ENCODE measurements at regions not wholly inside any gene's neighbourhood (a gene's known extent, or its start where the extent isn't known, plus 50 kb on each side); places are given as distances from the start of the nearest gene placed in this dataset.

DNA sequence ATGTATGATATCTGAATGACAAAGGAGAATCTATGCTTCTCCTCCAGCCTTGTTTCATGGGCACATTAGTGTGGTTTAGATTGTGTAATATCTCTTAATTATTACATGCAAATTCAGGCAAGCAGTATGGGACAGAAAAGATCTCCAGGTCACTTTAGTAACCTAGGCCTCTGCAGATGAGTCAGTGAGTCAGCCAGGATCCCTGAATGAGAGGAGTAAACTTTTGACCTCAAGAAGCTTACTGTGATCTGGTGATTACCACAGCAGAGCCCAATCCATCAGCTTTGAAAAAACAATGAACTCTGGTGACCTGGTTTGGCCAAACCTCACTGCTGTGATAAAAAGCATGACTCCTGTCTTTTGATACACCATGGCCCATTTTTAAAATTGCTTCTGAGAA lies 107.8 kb downstream of the LRRN1 start:
- Histone ChIP-seq H3K4me3 (replicated peaks in 1 of 3; ENCODE audit: insufficient read depth in 1 of 3, low read depth in 1 of 3, low read length in 3 of 3) (no peak overlapping the region), H3K4me1 (ENCODE audit: control insufficient read depth, extremely low read depth, insufficient read depth, low read length) (no peaks in the 10 kb centered on the region), H4K20me1 (replicated peaks; ENCODE audit: control insufficient read depth, extremely low read depth, insufficient read depth, low read length) (no peaks in the 10 kb centered on the region), H3K4me2 (ENCODE audit: insufficient read depth, low read length) (no peak overlapping the region), H3K9me1 (replicated peaks; ENCODE audit: control insufficient read depth, extremely low read depth, insufficient read depth, low read length) (no peaks in the 10 kb centered on the region), H3K27ac (ENCODE audit: insufficient read depth, low read depth, low read length) (no peak overlapping the region), H3K79me2 (ENCODE audit: control insufficient read depth, insufficient read depth, low read length) (no peaks in the 10 kb centered on the region), H3K36me3 (ENCODE audit: control insufficient read depth in 2 of 2, extremely low read depth in 1 of 2, insufficient read depth in 2 of 2, low read length in 2 of 2) (no peaks in the 10 kb centered on the region), H3K9ac (replicated peaks; ENCODE audit: extremely low read depth, insufficient read depth, low read length) (no peak overlapping the region), H2AFZ (ENCODE audit: low read depth, low read length) (no peak overlapping the region), H3K27me3 (ENCODE audit: control insufficient read depth in 2 of 2, insufficient read depth in 2 of 2, low read length in 2 of 2) (no peaks in the 10 kb centered on the region), H3K9me3 (replicated peaks; ENCODE audit: control insufficient read depth, insufficient read depth, low read length) (peaks cover 3% of the 10 kb centered on the region)
- POLR2A ChIA-PET = no interaction called here
- DNase-seq (ENCODE audit: low read depth, low spot score) (no peak), FAIRE-seq (no peak)
- no TSS peak for BruUV-seq (replicated peaks)
- CTCF ChIA-PET = no interaction called here
- dilution Hi-C loops (cut with MboI; ENCODE audit: extremely low pct_ligation_motif_present, low sequenced_read_pairs) = no loop called here
- TF ChIP-seq FOS (IDR thresholded peaks at IDR 0.05; ENCODE audit: borderline replicate concordance, insufficient read depth, low read length) (no peak), MYC (IDR thresholded peaks at IDR 0.05; ENCODE audit: low read depth, low read length) (no peak), GATA2 (IDR thresholded peaks at IDR 0.05; ENCODE audit: insufficient read depth, insufficient read length, low read depth, low read length) (no peak), JUN (IDR thresholded peaks at IDR 0.05; ENCODE audit: borderline replicate concordance, insufficient read depth, insufficient read length, low read depth) (no peak), POLR2AphosphoS5 (IDR thresholded peaks at IDR 0.05; ENCODE audit: insufficient read depth, low read depth, low read length) (no peak), EZH2 (IDR thresholded peaks at IDR 0.05; ENCODE audit: borderline replicate concordance, low read depth, low read length, severe bottlenecking) (no peak), POLR2A (IDR thresholded peaks at IDR 0.05; ENCODE audit: low read depth, low read length) (no peak)
- TF ChIP-seq, protein P1, sequence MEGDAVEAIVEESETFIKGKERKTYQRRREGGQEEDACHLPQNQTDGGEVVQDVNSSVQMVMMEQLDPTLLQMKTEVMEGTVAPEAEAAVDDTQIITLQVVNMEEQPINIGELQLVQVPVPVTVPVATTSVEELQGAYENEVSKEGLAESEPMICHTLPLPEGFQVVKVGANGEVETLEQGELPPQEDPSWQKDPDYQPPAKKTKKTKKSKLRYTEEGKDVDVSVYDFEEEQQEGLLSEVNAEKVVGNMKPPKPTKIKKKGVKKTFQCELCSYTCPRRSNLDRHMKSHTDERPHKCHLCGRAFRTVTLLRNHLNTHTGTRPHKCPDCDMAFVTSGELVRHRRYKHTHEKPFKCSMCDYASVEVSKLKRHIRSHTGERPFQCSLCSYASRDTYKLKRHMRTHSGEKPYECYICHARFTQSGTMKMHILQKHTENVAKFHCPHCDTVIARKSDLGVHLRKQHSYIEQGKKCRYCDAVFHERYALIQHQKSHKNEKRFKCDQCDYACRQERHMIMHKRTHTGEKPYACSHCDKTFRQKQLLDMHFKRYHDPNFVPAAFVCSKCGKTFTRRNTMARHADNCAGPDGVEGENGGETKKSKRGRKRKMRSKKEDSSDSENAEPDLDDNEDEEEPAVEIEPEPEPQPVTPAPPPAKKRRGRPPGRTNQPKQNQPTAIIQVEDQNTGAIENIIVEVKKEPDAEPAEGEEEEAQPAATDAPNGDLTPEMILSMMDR (IDR thresholded peaks at IDR 0.05; ENCODE audit: extremely low read depth in 1 of 2, insufficient read depth in 1 of 2, low read depth in 1 of 2, low read length in 2 of 2) = no peak
- TF ChIP-seq, protein P2, sequence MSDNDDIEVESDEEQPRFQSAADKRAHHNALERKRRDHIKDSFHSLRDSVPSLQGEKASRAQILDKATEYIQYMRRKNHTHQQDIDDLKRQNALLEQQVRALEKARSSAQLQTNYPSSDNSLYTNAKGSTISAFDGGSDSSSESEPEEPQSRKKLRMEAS (IDR thresholded peaks at IDR 0.05; ENCODE audit: insufficient read depth, insufficient read length) = no peak
- intact Hi-C loops (cut with micrococcal nuclease) = no loop called here
